Hepatocyte (in vitro differentiated cells): ENCODE measurements at regions not wholly inside any gene's neighbourhood (a gene's known extent, or its start where the extent isn't known, plus 50 kb on each side); places are given as distances from the start of the nearest gene placed in this dataset.

ENCODE experiments used
- CTCF ChIP-seq: fragments of 200-600 bp; sonication (generic); IDR thresholded peaks from 2 replicates; pipeline ENCODE4 v1.5.1; 2016; ENCODE audit warnings: antibody characterized with exemption, mild to moderate bottlenecking; ENCODE audit not compliant: poor library complexity
- EZH2 ChIP-seq: fragments of 200-600 bp; sonication (generic); IDR thresholded peaks from 2 replicates; pipeline ENCODE4 v1.6.1; 2016; ENCODE audit warnings: antibody characterized with exemption, mild to moderate bottlenecking, borderline replicate concordance
- EZH2phosphoT487 ChIP-seq: fragments of 200-600 bp; sonication (generic); IDR thresholded peaks from one replicate; pipeline ENCODE4 v1.6.1; 2018; ENCODE audit warnings: antibody characterized with exemption, mild to moderate bottlenecking, low read depth, moderate library complexity; ENCODE audit not compliant: unreplicated experiment, severe bottlenecking

- peak; percentile 59 for TF ChIP-seq CTCF
- no peak for TF ChIP-seq EZH2phosphoT487
- no peak for TF ChIP-seq EZH2
Measured at GRCh38 chr12:67025543-67026114, 243.5 kb upstream of the CAND1 start.
